ENCODE measurements at regions not wholly inside any gene's neighbourhood (a gene's known extent, or its start where the extent isn't known, plus 50 kb on each side); places are given as distances from the start of the nearest gene placed in this dataset.

DNA sequence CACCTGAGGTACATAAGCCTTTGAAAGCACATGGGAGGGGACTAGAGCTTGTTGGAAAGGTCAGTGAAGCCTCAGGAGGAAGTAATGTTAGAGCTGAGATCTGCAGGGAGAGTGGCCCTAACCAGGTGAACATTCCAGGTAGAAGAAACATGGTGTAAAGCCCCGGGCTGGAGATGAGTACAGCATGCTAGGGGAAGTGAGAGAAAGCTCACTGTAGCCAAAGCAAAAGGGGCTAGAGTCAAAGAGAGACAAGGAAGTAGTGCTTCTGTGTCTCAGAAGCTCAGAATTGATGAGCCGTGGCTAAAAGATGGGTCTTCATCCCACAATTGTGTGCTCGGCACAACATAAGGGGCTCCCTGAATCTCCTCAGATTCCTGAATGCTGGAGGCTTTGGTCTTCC, 481.8 kb downstream of the XYLT1 start:
- Mint-ChIP-seq H3K36me3 (ENCODE audit: low read depth) (no peaks in the 10 kb centered on the region), H3K4me3 (ENCODE audit: unreplicated experiment) (no peak overlapping the region), H3K27ac (ENCODE audit: unreplicated experiment) (no peak overlapping the region), H3K27me3 (ENCODE audit: low read depth) (no peaks in the 10 kb centered on the region), H3K9me3 (ENCODE audit: low read depth) (peaks cover 4% of the 10 kb centered on the region), H3K4me1 (ENCODE audit: low read depth) (no peaks in the 10 kb centered on the region)
- TF ChIP-seq CTCF (IDR thresholded peaks at IDR 0.05): no peak
- DNase-seq (ENCODE audit: low spot score): no peak

GRCh38 chr16:16989368-16989767, 481.4 kb downstream of the XYLT1 start:
- Mint-ChIP-seq H3K4me1 (ENCODE audit: low read depth) (no peaks in the 10 kb centered on the region), H3K9me3 (ENCODE audit: low read depth) (peaks cover 3% of the 10 kb centered on the region)

DNA sequence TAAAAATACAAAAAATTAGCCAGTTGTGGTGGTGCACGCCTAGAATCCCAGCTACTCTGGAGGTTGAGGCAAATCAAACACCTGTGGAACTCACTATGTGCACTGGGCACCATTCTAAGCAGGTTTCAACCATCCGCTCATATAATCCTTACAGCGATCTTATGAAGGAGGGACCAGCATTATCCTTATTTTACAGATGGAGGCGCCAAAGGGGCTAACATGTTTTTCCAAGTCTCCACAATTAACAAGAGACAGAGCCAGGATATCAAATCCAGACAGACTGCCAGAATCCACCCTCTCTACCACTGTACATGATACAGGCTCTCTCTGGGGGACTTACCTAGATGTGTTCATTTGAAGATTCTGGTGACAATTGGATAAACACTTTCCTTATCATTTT, 479.0 kb downstream of the XYLT1 start:
- no peak for DNase-seq (ENCODE audit: low spot score)
- no peak overlapping the region for H3K27ac Mint-ChIP-seq (ENCODE audit: unreplicated experiment)
- no peak for TF ChIP-seq CTCF (IDR thresholded peaks at IDR 0.05)
- H3K4me3 Mint-ChIP-seq (ENCODE audit: unreplicated experiment): no peak overlapping the region
- no peaks in the 10 kb centered on the region for H3K36me3 Mint-ChIP-seq (ENCODE audit: low read depth)
- no peaks in the 10 kb centered on the region for H3K4me1 Mint-ChIP-seq (ENCODE audit: low read depth)
- no peaks in the 10 kb centered on the region for H3K9me3 Mint-ChIP-seq (ENCODE audit: low read depth)
- H3K27me3 Mint-ChIP-seq (ENCODE audit: low read depth): no peaks in the 10 kb centered on the region

More at GRCh38 chr16:16989368-16989767, 481.4 kb downstream of the XYLT1 start:
- no peak overlapping the region for H3K4me3 Mint-ChIP-seq (ENCODE audit: unreplicated experiment)
- H3K36me3 Mint-ChIP-seq (ENCODE audit: low read depth): no peaks in the 10 kb centered on the region
- H3K27me3 Mint-ChIP-seq (ENCODE audit: low read depth): no peaks in the 10 kb centered on the region
- H3K27ac Mint-ChIP-seq (ENCODE audit: unreplicated experiment): no peak overlapping the region
- TF ChIP-seq CTCF (IDR thresholded peaks at IDR 0.05): no peak
- no peak for DNase-seq (ENCODE audit: low spot score)

GRCh38 chr16:16992975-16993765, 477.6 kb downstream of the XYLT1 start:
- Mint-ChIP-seq H3K27me3 (ENCODE audit: low read depth) (no peaks in the 10 kb centered on the region), H3K4me3 (ENCODE audit: unreplicated experiment) (no peak overlapping the region), H3K9me3 (ENCODE audit: low read depth) (no peaks in the 10 kb centered on the region), H3K27ac (ENCODE audit: unreplicated experiment) (no peak overlapping the region), H3K36me3 (ENCODE audit: low read depth) (no peaks in the 10 kb centered on the region), H3K4me1 (ENCODE audit: low read depth) (no peaks in the 10 kb centered on the region)
- no peak for TF ChIP-seq CTCF (IDR thresholded peaks at IDR 0.05)
- DNase-seq (ENCODE audit: low spot score): no peak

- no peaks in the 10 kb centered on the region for H3K36me3 Mint-ChIP-seq (ENCODE audit: low read depth)
Measured at GRCh38 chr16:16994831-16995230, 475.9 kb downstream of the XYLT1 start.

More at GRCh38 chr16:16994831-16995230, 475.9 kb downstream of the XYLT1 start:
- Mint-ChIP-seq H3K4me1 (ENCODE audit: low read depth) (no peaks in the 10 kb centered on the region), H3K27ac (ENCODE audit: unreplicated experiment) (no peak overlapping the region), H3K9me3 (ENCODE audit: low read depth) (no peaks in the 10 kb centered on the region), H3K27me3 (ENCODE audit: low read depth) (no peaks in the 10 kb centered on the region), H3K4me3 (ENCODE audit: unreplicated experiment) (no peak overlapping the region)
- no peak for DNase-seq (ENCODE audit: low spot score)
- no peak for TF ChIP-seq CTCF (IDR thresholded peaks at IDR 0.05)
